Naive B cell (primary cell): ENCODE measurements at regions not wholly inside any gene's neighbourhood (a gene's known extent, or its start where the extent isn't known, plus 50 kb on each side); places are given as distances from the start of the nearest gene placed in this dataset.

Experiments
- ATAC-seq, 2 donors: fragments of 150-1000 bp; cut with Tn5 transposase; 2 replicates each; pipeline ENCODE4 v1.10.0; 2021; ENCODE audit warnings: low read depth in 2 of 2, mild to moderate bottlenecking in 2 of 2, moderate library complexity in 2 of 2
- DNase-seq: peaks from one replicate; pipeline ENCODE4 v3.0.0; 2022
- H3K27ac Mint-ChIP-seq, 6 donors: one replicate each; pipeline ENCODE4 v1.8.0; 2020 to 2022; ENCODE audit warnings: mild to moderate bottlenecking in 6 of 6, mixed read lengths in 6 of 6, moderate library complexity in 5 of 6, inconsistent platforms in 2 of 6
- H3K27me3 Mint-ChIP-seq, 3 donors: one replicate each; pipeline ENCODE4 v1.8.0; 2021 to 2022; ENCODE audit warnings: mixed read lengths in 3 of 3, mild to moderate bottlenecking in 1 of 3
- H3K36me3 Mint-ChIP-seq, 2 donors: one replicate each; pipeline ENCODE4 v1.8.0; 2020 to 2022; ENCODE audit warnings: mixed read lengths in 2 of 2, inconsistent platforms in 1 of 2, mild to moderate bottlenecking in 1 of 2
- H3K4me1 Mint-ChIP-seq, 3 donors: one replicate each; pipeline ENCODE4 v1.8.0; 2020 to 2022; ENCODE audit warnings: mixed read lengths in 3 of 3, inconsistent platforms in 1 of 3, mild to moderate bottlenecking in 1 of 3, moderate library complexity in 1 of 3
- H3K4me3 Mint-ChIP-seq, 8 donors: one replicate each; pipeline ENCODE4 v1.8.0; 2020 to 2022; ENCODE audit warnings: mild to moderate bottlenecking in 8 of 8, mixed read lengths in 8 of 8, moderate library complexity in 8 of 8, inconsistent platforms in 2 of 8
- H3K9me3 Mint-ChIP-seq, 7 donors: one replicate each; pipeline ENCODE4 v1.8.0; 2020 to 2022; ENCODE audit warnings: mixed read lengths in 7 of 7, mild to moderate bottlenecking in 5 of 7, inconsistent platforms in 2 of 7, moderate library complexity in 1 of 7

- no peaks in the 10 kb centered on the region for H3K4me1 Mint-ChIP-seq
- no peak for ATAC-seq
- no peak overlapping the region for H3K27ac Mint-ChIP-seq
- peaks cover 0 to 8% of the 10 kb centered on the region in 2 donors for H3K36me3 Mint-ChIP-seq
- H3K4me3 Mint-ChIP-seq: no peak overlapping the region
- DNase-seq: no peak
- peaks cover 0 to 13% (median 4%) of the 10 kb centered on the region in 7 donors for H3K9me3 Mint-ChIP-seq
- H3K27me3 Mint-ChIP-seq: peaks cover 31 to 54% (median 31%) of the 10 kb centered on the region in 3 donors
These were observed 55.1 kb upstream of the PCSK6 start for GRCh38 chr15:101544613-101544945.

GRCh38 chr15:101543926-101544612 lies 54.6 kb upstream of the PCSK6 start:
- Mint-ChIP-seq H3K27ac (no peak overlapping the region), H3K36me3 (peaks cover 0 to 8% of the 10 kb centered on the region in 2 donors)

GRCh38 chr15:101543431-101543830 lies 53.9 kb upstream of the PCSK6 start:
- H3K27me3 Mint-ChIP-seq: peaks cover 22 to 45% (median 25%) of the 10 kb centered on the region in 3 donors
- H3K36me3 Mint-ChIP-seq: peaks cover 0 to 8% of the 10 kb centered on the region in 2 donors
- no peaks in the 10 kb centered on the region for H3K4me1 Mint-ChIP-seq
- peaks cover 0 to 19% (median 6%) of the 10 kb centered on the region in 7 donors for H3K9me3 Mint-ChIP-seq
- no peak for ATAC-seq
- no peak overlapping the region for H3K27ac Mint-ChIP-seq
- H3K4me3 Mint-ChIP-seq: no peak overlapping the region
- no peak for DNase-seq

More at GRCh38 chr15:101543926-101544612, 54.6 kb upstream of the PCSK6 start:
- Mint-ChIP-seq H3K27me3 (peaks cover 26 to 49% (median 27%) of the 10 kb centered on the region in 3 donors), H3K4me3 (no peak overlapping the region), H3K9me3 (peaks cover 0 to 17% (median 5%) of the 10 kb centered on the region in 7 donors), H3K4me1 (no peaks in the 10 kb centered on the region)
- DNase-seq (no peak), ATAC-seq (no peak)

GRCh38 chr15:101543026-101543390 lies 53.5 kb upstream of the PCSK6 start:
- H3K4me1 Mint-ChIP-seq: no peaks in the 10 kb centered on the region
- H3K36me3 Mint-ChIP-seq: peaks cover 0 to 7% of the 10 kb centered on the region in 2 donors
- H3K27me3 Mint-ChIP-seq: peaks cover 18 to 45% (median 23%) of the 10 kb centered on the region in 3 donors
- H3K9me3 Mint-ChIP-seq: peaks cover 0 to 17% (median 6%) of the 10 kb centered on the region in 7 donors
- DNase-seq: no peak
- H3K27ac Mint-ChIP-seq: no peak overlapping the region
- ATAC-seq: no peak
- no peak overlapping the region for H3K4me3 Mint-ChIP-seq

GRCh38 chr15:101542306-101543025 lies 53.0 kb upstream of the PCSK6 start:
- H3K4me3 Mint-ChIP-seq: no peak overlapping the region
- DNase-seq (no peak), ATAC-seq (no peak)
- H3K36me3 Mint-ChIP-seq: peaks cover 0 to 2% of the 10 kb centered on the region in 2 donors
- peaks cover 0 to 11% (median 2%) of the 10 kb centered on the region in 7 donors for H3K9me3 Mint-ChIP-seq
- H3K27ac Mint-ChIP-seq: peak overlapping the region in 1 of 6 donors; percentile 56
- peaks cover 13 to 40% (median 18%) of the 10 kb centered on the region in 3 donors for H3K27me3 Mint-ChIP-seq
- H3K4me1 Mint-ChIP-seq: no peaks in the 10 kb centered on the region

GRCh38 chr15:101541501-101542292 lies 52.2 kb upstream of the PCSK6 start:
- Mint-ChIP-seq H3K9me3 (peaks cover 0 to 6% (median 0%) of the 10 kb centered on the region in 7 donors), H3K4me3 (no peak overlapping the region), H3K4me1 (no peaks in the 10 kb centered on the region), H3K27ac (no peak overlapping the region), H3K36me3 (no peaks in the 10 kb centered on the region), H3K27me3 (peaks cover 12 to 35% (median 18%) of the 10 kb centered on the region in 3 donors)
- no peak for DNase-seq
- ATAC-seq: no peak

- DNase-seq: no peak
- Mint-ChIP-seq H3K4me1 (no peaks in the 10 kb centered on the region), H3K27ac (no peak overlapping the region), H3K4me3 (peak overlapping the region in 1 of 8 donors; percentile 67), H3K9me3 (peaks cover 0 to 6% (median 0%) of the 10 kb centered on the region in 7 donors), H3K27me3 (peaks cover 10 to 33% (median 15%) of the 10 kb centered on the region in 3 donors), H3K36me3 (no peaks in the 10 kb centered on the region)
- ATAC-seq: no peak
These were observed 51.2 kb upstream of the PCSK6 start for GRCh38 chr15:101540480-101541239.

- H3K9me3 Mint-ChIP-seq: peaks cover 0 to 6% (median 0%) of the 10 kb centered on the region in 7 donors
- H3K36me3 Mint-ChIP-seq: no peaks in the 10 kb centered on the region
- H3K4me3 Mint-ChIP-seq: peak overlapping the region in 1 of 8 donors; percentile 12
- peaks cover 3 to 35% (median 19%) of the 10 kb centered on the region in 3 donors for H3K27me3 Mint-ChIP-seq
- ATAC-seq (no peak), DNase-seq (no peak)
- no peak overlapping the region for H3K27ac Mint-ChIP-seq
- H3K4me1 Mint-ChIP-seq: no peaks in the 10 kb centered on the region
These were observed 50.4 kb upstream of the PCSK6 start for GRCh38 chr15:101539930-101540329.

- DNase-seq: no peak
- no peak overlapping the region for H3K4me3 Mint-ChIP-seq
- no peaks in the 10 kb centered on the region for H3K36me3 Mint-ChIP-seq
- no peaks in the 10 kb centered on the region for H3K4me1 Mint-ChIP-seq
- peaks cover 0 to 40% (median 23%) of the 10 kb centered on the region in 3 donors for H3K27me3 Mint-ChIP-seq
- no peak for ATAC-seq
- H3K9me3 Mint-ChIP-seq: peaks cover 0 to 6% (median 0%) of the 10 kb centered on the region in 7 donors
- no peak overlapping the region for H3K27ac Mint-ChIP-seq
These were observed 50.0 kb upstream of the PCSK6 start for GRCh38 chr15:101539492-101539891.
